HG03045 (cell line): ENCODE measurements at regions not wholly inside any gene's neighbourhood (a gene's known extent, or its start where the extent isn't known, plus 50 kb on each side); places are given as distances from the start of the nearest gene placed in this dataset.
A peak's percentile ranks its signal among the peaks of the same experiment; 100 is the strongest.

ENCODE experiments used
- ATAC-seq: cut with Tn5 transposase; IDR thresholded peaks from one replicate; pipeline ENCODE4 v1.9.1; 2021; ENCODE audit warnings: mild to moderate bottlenecking, moderate library complexity; ENCODE audit not compliant: unreplicated experiment

DNA sequence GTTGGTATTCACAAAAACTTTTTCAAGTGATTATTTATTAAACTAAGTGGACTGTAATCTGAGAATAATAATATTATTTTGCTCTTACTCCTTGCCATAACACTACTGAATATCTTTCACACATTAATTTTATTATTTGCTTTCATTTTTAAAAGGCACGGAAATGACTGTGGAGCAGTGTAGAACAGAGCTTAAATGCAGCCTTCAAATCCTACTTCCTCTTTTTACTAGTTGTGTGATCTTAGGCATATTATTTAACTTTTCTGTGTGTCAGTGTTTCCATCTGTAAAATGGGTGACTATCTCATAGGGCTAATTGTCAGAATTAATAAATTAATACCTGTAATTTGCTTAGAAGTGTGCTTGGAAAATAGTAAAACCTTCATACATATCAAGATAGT is 55.5 kb upstream of the SLC8A1 start:
- no peak for ATAC-seq

- no peak for ATAC-seq
Observed at GRCh38 chr2:40510304-40510703, 58.4 kb upstream of the SLC8A1 start.

DNA sequence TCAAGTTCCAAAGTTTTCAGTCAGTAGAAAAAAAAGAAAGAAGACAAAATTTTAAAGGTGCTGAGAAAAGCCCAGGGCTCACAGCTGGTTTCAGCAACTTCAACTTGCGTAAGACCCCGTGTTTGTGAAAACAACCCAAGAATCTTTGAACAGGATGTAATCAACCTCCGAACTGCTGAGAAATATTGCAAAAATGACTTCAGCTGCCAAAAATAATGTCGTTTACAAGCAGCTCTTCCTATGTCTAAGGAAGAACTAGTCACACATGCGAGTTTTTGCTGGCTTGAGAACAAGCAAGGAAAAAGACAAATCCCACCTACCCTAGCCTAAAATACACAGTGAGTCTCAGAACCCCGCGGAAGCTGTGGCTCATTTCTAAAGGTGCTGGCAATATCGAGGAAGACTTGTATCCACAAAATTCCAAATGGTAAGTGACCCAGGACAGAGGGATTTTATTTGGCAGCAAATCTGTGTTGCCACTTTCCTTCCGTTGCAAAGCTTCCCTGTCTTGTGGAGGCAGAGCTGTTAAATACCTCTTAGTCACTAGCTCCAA is 59.8 kb upstream of the SLC8A1 start:
- no peak for ATAC-seq

DNA sequence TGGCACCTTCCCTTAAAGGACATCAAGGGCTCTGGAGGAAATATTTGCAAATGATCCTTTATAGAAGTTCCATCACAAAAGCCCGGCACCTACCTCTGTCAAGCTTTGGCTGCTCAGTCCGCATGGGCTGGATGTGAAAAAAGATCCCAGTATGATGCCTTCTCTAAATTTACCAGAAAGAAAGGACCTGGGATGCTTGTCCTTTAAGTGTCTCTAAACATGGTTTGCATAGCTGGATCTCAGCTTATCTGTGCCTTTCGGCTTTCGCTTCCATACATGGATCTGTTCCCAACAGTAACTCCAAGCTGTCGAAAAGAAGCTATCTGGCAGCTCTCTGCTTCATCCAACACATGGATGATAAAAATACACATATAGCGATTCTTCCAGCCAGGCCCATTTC is 60.4 kb upstream of the SLC8A1 start:
- ATAC-seq, result no peak

DNA sequence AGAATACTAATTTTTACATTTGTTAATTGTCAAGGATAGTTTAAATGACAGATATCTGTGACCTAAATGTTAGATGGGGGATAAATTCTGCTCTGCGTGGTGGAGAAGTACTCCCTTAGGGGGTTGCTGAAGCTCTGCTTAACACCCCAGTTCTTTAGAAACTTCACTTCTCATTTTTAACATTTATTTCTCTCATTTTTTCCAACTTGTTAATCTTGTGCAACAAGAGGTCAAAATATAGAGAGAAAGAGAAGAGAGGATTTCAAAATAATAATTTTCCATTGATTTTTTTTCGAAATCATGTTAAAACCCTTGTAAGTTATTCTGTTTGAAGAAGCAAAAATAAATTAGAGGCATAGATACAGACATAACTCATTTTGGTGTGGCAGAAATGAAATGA is 61.3 kb upstream of the SLC8A1 start:
- no peak for ATAC-seq

DNA sequence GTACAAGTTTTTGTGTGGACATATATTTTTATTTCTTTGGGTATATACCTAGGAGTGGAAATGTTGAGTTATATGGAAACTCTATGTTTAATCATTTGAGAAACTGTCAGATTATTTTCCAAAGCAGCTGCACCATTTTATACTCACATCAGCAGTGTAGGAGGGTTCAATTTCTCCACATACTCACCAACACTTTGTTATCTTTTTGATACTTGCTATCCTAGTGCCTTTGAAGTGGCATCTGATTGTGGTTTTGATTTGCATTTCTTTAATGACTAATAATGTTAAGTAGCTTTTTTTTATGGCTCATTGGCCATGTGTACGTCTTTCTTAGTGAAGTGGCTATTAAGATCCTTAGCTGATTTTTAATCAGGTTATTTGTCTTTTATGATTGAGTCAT is 64.7 kb upstream of the SLC8A1 start:
- no peak for ATAC-seq

DNA sequence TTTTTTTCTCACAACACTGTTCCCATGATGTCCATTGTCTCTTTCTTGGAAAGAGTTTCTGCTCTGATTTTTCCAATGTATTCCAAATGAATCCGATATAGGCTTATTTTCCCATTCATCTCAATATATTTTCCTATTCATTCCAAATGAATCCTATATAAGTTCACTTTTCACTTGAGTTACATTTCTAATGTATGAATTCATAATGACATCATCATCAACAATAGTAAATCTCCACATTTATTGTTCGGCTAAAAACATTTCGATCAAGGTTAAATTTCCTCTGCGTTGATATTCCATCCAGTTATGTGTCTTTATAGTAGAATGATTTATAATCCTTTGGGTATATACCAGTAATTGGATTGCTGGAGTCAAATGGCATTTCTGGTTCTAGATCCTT is 76.7 kb upstream of the SLC8A1 start:
- no peak for ATAC-seq

GRCh38 chr2:40531359-40531758 is 79.5 kb upstream of the SLC8A1 start:
- no peak for ATAC-seq

DNA sequence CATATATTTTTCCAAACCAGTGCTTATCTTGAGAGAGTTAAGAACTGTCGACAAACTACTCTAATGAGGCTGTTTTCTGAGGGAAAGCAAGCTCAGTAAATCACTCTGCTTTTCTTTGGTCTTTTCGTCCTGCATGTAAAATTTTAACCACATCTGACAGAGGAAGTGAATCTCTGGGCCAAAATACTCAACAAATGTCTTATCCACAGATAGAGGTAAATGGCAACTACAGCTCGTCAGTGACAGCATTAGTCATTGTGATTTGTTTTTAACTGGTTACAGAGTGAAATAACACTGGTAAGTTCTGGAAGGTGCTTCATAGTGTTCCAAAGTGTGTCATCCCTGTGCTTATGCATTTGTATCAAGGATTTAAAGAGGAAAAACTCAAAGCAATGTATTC is 82.6 kb upstream of the SLC8A1 start:
- ATAC-seq, result no peak

DNA sequence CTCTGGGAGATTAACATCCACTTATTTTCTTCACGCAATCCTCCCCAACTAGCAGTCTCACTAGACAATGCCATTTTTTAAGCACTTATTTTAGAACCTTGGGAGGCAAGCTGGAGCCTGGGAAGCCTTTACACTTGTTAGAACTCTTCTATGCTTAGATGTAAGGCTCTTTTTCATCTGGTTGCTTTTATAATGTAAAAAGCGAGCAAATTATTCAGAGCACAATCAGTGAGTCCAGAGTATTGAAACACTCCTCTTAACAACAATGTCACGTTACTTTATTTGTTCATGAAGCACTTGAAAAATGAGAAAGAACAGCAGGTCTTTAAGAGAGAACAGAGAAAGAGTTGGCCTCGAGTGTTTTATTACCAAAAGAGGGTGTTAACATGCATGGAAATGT is 84.1 kb upstream of the SLC8A1 start:
- ATAC-seq, result no peak

DNA sequence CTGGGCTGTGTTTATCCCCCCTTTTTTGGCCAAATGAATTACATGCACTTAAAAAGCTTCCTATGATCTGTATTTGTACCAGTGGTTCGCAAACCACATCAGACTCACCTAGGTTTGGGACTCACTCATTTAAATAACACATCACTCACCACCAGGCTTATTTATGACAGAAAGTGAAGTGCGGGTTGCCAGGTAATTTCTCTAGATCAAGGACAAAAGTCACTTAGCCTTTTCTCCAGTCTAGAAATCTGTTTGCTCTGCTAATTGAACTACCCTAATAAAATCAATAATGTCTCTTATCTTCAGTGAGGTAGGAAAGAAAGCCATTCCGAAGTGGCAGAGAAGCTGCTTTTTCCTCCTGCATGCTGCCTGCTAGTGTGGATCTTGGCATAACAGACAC is 88.1 kb upstream of the SLC8A1 start:
- ATAC-seq, result no peak

GRCh38 chr2:40543381-40543780 is 91.5 kb upstream of the SLC8A1 start:
- ATAC-seq, result no peak

- no peak for ATAC-seq
Observed at GRCh38 chr2:40544072-40544471, 92.2 kb upstream of the SLC8A1 start.

DNA sequence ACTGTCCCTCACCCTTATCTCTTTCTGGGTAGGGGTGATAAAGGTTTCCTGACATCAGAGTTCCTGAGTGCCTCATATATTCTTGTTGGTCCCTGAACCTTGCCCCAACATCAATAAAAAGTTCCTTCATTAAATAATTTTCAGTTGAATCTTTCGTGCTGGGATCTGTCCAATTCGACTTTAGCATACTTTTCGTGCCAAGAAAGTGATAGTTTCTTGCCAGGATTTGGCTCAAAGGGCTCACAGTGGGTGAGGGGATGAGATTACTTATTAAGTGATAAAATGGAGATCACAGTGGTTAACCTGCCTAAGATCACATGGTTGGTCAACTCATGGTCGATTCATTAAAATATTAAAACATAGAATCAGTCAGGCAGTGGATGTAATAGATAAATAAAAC is 93.8 kb upstream of the SLC8A1 start:
- no peak for ATAC-seq

GRCh38 chr2:40546439-40547191 is 94.7 kb upstream of the SLC8A1 start:
- no peak for ATAC-seq

DNA sequence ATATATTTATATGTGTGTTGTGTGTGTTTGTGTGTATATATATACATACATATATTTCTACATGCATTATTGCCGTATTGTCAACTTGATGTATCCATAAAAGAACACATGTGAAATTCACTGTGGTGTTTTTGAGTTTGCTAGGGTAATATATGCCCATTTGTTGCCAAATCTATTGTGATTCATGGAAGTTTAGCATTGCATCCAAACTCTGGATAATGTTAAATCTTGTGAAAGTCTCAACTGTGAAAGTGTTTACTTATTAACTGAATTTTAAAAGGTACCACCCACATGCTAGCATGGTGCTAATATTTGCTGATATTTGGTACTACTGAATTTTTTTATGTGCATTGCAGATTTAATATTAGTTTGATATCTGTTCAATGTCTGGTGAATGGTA is 96.6 kb upstream of the SLC8A1 start:
- no peak for ATAC-seq

- ATAC-seq, result no peak
Observed at GRCh38 chr2:40550085-40550484, 98.2 kb upstream of the SLC8A1 start.

GRCh38 chr2:40551081-40551480 is 99.2 kb upstream of the SLC8A1 start:
- ATAC-seq, result no peak

GRCh38 chr2:40554665-40555294 is 102.9 kb upstream of the SLC8A1 start:
- ATAC-seq, result peak; percentile 85

- ATAC-seq, result no peak
Observed at GRCh38 chr2:40556293-40556692, 104.4 kb upstream of the SLC8A1 start.

DNA sequence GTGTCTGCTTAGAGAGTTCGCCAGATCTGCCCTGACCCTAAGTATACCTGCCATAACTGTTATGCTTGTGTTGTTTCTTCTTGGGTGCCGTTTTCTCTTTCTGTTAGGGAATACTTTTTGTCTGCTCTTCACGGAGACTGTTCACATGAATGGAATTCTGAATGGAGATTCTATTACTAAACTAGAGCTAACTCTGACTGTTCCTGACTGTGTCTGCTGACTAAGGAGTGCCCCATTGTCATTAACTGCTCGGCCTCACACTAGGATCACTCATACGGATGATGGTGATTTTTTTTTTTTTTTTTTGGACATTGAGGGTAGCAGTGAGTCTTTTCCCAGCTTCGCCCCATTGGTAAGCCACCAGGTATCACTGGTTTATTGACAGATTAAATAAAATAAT is 104.8 kb upstream of the SLC8A1 start:
- no peak for ATAC-seq

DNA sequence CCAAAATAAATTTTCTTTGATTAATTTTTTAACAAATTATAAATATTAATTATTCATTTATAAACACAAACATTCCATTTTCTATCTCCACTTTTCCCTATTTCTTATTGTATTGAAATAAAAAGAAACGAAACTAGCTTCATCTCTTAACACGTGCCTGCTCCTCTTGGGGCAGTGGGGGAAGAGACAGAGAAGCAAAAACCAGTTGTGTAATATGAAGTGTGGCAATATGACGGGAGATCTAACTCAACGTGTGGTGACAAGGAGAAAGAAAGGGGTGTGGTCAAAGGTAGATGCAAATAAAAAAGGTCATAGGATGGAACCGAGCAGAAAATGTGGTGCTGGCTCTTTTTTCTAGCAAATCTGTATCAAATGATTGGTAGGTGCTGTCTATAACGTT is 106.9 kb upstream of the SLC8A1 start:
- ATAC-seq, result no peak

GRCh38 chr2:40559175-40559574 is 107.3 kb upstream of the SLC8A1 start:
- ATAC-seq, result no peak
